ENCODE measurements at regions not wholly inside any gene's neighbourhood (a gene's known extent, or its start where the extent isn't known, plus 50 kb on each side); places are given as distances from the start of the nearest gene placed in this dataset.

- intact Hi-C loops (cut with DNase I; ENCODE audit: low total_unique reads) = no loop called here
- WGBS, 2 donors = 63 to 66% methylated on average over 3 of the region's 3 CpGs
- H3K4me3 ChIP-seq (ENCODE audit: low read depth, poor library complexity, severe bottlenecking) = no peak overlapping the region
- DNase-seq (ENCODE audit: low spot score in 2 of 2) = no peak
- TF ChIP-seq POLR2A (IDR thresholded peaks at IDR 0.05) = no peak
- TF ChIP-seq, protein P1, sequence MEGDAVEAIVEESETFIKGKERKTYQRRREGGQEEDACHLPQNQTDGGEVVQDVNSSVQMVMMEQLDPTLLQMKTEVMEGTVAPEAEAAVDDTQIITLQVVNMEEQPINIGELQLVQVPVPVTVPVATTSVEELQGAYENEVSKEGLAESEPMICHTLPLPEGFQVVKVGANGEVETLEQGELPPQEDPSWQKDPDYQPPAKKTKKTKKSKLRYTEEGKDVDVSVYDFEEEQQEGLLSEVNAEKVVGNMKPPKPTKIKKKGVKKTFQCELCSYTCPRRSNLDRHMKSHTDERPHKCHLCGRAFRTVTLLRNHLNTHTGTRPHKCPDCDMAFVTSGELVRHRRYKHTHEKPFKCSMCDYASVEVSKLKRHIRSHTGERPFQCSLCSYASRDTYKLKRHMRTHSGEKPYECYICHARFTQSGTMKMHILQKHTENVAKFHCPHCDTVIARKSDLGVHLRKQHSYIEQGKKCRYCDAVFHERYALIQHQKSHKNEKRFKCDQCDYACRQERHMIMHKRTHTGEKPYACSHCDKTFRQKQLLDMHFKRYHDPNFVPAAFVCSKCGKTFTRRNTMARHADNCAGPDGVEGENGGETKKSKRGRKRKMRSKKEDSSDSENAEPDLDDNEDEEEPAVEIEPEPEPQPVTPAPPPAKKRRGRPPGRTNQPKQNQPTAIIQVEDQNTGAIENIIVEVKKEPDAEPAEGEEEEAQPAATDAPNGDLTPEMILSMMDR (IDR thresholded peaks at IDR 0.05) = no peak
Observed at GRCh38 chr2:39933196-39933595, 154.1 kb upstream of the THUMPD2 start.

DNA sequence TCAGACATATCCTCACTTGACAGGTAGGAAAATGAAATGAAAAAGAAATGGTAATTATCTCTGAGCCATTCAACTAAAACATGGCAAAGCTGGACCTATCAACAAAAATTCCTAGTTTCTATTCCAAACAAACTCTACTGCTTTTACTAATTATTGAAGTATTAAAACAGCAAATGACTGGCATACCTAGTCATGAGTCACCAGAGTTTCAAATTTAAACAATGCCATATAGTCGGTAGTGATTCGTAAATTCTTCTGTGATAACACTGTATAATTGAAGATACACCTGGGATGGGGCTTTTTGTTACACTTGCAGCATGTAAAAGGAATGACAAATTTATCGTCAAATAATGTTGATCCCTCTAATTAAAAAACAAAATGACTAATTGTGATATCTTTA lies 153.1 kb upstream of the THUMPD2 start:
- DNase-seq (ENCODE audit: low spot score in 2 of 2) = no peak
- intact Hi-C loops (cut with DNase I; ENCODE audit: low total_unique reads) = no loop called here
- TF ChIP-seq, protein P1 (IDR thresholded peaks at IDR 0.05) = no peak
- no peak for TF ChIP-seq POLR2A (IDR thresholded peaks at IDR 0.05)
- H3K4me3 ChIP-seq (ENCODE audit: low read depth, poor library complexity, severe bottlenecking) = no peak overlapping the region
- WGBS, 2 donors = 85 to 89% methylated on average over 3 of the region's 3 CpGs

DNA sequence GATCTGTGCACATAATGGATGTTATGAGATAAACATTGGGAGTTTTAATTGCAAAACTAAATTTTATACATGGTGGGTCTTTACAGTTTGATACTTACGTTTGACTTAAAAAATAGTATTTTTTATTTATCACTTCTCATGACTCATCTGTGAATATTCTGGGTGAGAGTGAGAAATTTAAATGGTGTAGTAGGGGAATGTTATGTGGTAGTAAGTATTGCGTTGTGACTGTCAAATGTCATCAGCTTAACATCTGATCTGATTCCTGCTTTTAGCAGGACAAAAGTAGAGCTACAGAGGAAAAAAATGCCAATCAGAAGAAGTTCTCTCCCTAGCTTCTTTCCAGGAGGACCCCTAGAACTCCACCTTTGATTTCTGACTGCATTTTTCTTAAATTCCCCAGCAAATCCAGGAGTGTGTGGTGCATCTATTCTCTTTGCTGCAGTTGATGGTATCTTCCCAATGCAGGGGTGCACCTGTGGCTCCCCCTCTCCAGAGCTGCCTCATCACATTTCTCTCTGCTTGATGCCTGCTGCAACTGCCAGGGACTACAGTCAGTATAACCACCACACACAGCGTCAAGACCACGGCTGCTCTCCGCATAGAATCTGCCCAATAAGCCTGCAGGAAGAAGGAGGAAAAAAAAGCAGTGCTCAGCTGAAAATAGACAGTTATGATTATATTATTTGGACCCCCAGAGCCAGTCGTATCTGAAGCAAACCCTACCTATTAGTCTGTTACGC lies 151.3 kb upstream of the THUMPD2 start:
- no peak for DNase-seq (ENCODE audit: low spot score in 2 of 2)
- WGBS, 2 donors = 75 to 89% methylated on average over 7 of the region's 7 CpGs
- intact Hi-C loops (cut with DNase I; ENCODE audit: low total_unique reads) = no loop called here
- no peak overlapping the region for H3K4me3 ChIP-seq (ENCODE audit: low read depth, poor library complexity, severe bottlenecking)
- TF ChIP-seq, protein P1 (IDR thresholded peaks at IDR 0.05) = no peak
- TF ChIP-seq POLR2A (IDR thresholded peaks at IDR 0.05) = no peak

DNA sequence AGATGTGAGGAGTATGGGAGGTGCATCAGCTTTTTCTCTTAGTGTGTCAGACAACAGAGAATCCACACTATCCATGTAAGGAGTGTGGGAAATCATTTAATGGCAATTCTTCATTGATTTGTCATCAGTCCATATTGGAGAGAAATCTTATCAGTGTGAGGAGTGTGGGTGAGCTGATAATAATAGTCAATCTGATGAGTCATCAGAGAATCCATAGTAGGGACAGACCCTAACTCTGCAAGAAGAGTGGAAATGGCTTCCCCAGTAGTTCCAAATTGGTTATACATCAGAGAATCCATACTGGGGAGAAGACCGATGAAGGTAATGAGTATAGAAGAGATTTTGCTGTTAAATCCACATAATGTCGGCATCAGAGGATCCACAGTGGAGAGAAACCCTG lies 150.5 kb upstream of the THUMPD2 start:
- WGBS, 2 donors = 92 to 100% methylated on average over 2 of the region's 2 CpGs
- intact Hi-C loops (cut with DNase I; ENCODE audit: low total_unique reads) = no loop called here
- DNase-seq (ENCODE audit: low spot score in 2 of 2) = no peak
- no peak overlapping the region for H3K4me3 ChIP-seq (ENCODE audit: low read depth, poor library complexity, severe bottlenecking)
- TF ChIP-seq, protein P1 (IDR thresholded peaks at IDR 0.05) = no peak
- TF ChIP-seq POLR2A (IDR thresholded peaks at IDR 0.05) = no peak

GRCh38 chr2:39925312-39925711 lies 146.3 kb upstream of the THUMPD2 start:
- WGBS, 2 donors = 90 to 99% methylated on average over 3 of the region's 3 CpGs
- H3K4me3 ChIP-seq (ENCODE audit: low read depth, poor library complexity, severe bottlenecking) = no peak overlapping the region
- TF ChIP-seq POLR2A (IDR thresholded peaks at IDR 0.05) = no peak
- TF ChIP-seq, protein P1 (IDR thresholded peaks at IDR 0.05) = no peak
- no peak for DNase-seq (ENCODE audit: low spot score in 2 of 2)
- intact Hi-C loops (cut with DNase I; ENCODE audit: low total_unique reads) = no loop called here

- TF ChIP-seq POLR2A (IDR thresholded peaks at IDR 0.05) = no peak
- TF ChIP-seq, protein P1 (IDR thresholded peaks at IDR 0.05) = no peak
- H3K4me3 ChIP-seq (ENCODE audit: low read depth, poor library complexity, severe bottlenecking) = no peak overlapping the region
- intact Hi-C loops (cut with DNase I; ENCODE audit: low total_unique reads) = no loop called here
- no peak for DNase-seq (ENCODE audit: low spot score in 2 of 2)
- 51 to 63% methylated on average over 2 of the region's 2 CpGs for WGBS, 2 donors
Observed at GRCh38 chr2:39923455-39923854, 144.4 kb upstream of the THUMPD2 start.
